Stimulated activated CD4-positive, alpha-beta T cell treated with anti-CD3 and anti-CD28 coated beads, Interleukin-4, amount 100 ng/mL, for 4 hours (primary cell): ENCODE measurements at regions not wholly inside any gene's neighbourhood (a gene's known extent, or its start where the extent isn't known, plus 50 kb on each side); places are given as distances from the start of the nearest gene placed in this dataset.

Experiments
- DNase-seq, 2 experiments: peaks; one replicate each; pipeline ENCODE4 v3.0.0-alpha.2; 2020

DNA sequence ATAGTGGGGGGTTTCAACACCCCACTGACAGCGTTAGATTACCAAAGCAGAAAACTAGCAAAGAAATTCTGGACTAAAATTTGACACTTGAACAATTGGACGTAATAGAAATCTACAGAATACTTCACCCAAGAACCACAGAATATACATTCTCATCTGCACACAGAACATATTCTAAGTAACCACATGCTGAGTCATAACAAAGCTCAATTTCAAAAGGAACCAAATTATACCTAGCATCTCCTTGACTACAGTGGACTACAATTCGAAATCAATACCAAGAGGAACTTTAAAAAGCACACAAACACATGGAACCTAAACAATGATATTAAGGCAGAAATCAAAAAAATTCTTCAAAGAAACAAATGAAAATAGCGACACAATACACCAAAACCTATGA is 871.6 kb upstream of the MDGA2 start:
- no peak for DNase-seq

- no peak for DNase-seq
Observed at GRCh38 chr14:48537600-48537999, 862.2 kb upstream of the MDGA2 start.

GRCh38 chr14:48536318-48536717 is 860.9 kb upstream of the MDGA2 start:
- no peak for DNase-seq

- no peak for DNase-seq
Observed at GRCh38 chr14:48527832-48528231, 852.4 kb upstream of the MDGA2 start.

DNA sequence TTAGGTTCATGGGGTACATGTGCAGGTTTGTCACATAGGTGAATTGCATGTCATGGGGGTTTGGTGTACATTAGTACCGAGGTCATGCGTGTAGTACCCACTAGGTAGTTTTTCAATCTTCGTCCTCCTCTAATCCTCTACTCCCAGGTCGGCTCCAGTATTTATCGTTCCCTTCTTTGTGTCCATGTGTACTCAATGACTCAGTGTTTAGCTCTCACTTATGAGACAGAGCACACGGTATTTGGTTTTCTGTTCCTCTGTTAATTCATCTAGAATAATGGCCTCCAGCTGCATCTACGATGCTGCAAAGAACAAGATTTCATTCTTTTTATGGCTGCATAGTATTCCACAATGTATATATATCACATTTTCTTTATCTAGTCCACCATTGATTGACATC is 850.9 kb upstream of the MDGA2 start:
- no peak for DNase-seq

- no peak for DNase-seq
Observed at GRCh38 chr14:48504921-48505320, 829.5 kb upstream of the MDGA2 start.

- DNase-seq: no peak
Observed at GRCh38 chr14:48490756-48491155, 815.4 kb upstream of the MDGA2 start.

GRCh38 chr14:48473944-48474343 is 798.5 kb upstream of the MDGA2 start:
- no peak for DNase-seq

GRCh38 chr14:48456051-48456450 is 780.6 kb upstream of the MDGA2 start:
- DNase-seq: no peak

GRCh38 chr14:48454887-48455286 is 779.5 kb upstream of the MDGA2 start:
- DNase-seq: no peak

DNA sequence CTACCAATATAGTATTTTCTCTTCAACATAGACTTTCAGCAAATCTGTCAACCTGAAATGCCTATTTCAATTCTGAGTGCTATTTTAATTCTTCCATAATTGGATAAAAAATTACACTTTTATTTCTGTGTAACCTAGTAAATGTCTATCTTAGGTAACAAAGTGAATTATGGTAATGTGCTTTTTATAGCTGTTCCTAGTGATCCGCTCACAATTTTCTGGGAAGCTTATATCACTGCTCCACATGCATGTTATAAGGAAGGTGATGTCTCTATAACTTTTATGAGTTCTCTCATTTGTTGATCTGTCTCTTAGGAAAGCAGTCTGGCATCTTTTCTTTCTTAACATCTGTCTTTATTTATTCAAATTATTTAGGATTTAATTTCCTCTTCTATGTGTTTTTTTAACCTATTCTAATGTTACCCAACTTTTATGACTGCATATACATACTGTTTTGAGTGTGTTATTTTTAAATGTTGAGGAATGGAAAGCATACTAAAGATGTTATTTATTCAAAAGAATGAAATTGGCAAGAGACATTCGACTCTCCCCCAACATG is 777.1 kb upstream of the MDGA2 start:
- DNase-seq: no peak

- no peak for DNase-seq
Observed at GRCh38 chr14:48435221-48435620, 759.8 kb upstream of the MDGA2 start.

DNA sequence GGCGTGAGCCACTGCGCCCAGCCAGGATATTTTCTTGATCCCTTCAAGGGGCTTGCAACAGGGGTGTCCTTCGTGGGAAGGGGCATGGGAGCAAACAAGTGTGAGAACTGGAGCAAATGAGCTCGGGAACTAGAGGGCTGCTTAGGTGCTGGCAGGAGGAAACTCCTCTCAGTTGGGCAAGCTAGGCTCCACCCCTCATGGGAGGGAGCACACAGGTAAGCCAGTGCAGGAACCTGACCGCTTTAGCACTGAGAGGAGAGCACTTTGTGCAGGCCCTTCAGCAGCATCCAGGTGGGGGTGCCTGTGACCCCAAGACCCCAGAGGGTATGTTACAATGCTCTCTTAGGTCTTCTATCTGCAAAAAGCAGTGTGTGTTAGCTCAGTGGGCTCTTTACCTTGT is 755.4 kb upstream of the MDGA2 start:
- DNase-seq: no peak

GRCh38 chr14:48429512-48429911 is 754.1 kb upstream of the MDGA2 start:
- no peak for DNase-seq

- no peak for DNase-seq
Observed at GRCh38 chr14:48417715-48418500, 742.5 kb upstream of the MDGA2 start.

- no peak for DNase-seq
Observed at GRCh38 chr14:48401321-48401720, 725.9 kb upstream of the MDGA2 start.

DNA sequence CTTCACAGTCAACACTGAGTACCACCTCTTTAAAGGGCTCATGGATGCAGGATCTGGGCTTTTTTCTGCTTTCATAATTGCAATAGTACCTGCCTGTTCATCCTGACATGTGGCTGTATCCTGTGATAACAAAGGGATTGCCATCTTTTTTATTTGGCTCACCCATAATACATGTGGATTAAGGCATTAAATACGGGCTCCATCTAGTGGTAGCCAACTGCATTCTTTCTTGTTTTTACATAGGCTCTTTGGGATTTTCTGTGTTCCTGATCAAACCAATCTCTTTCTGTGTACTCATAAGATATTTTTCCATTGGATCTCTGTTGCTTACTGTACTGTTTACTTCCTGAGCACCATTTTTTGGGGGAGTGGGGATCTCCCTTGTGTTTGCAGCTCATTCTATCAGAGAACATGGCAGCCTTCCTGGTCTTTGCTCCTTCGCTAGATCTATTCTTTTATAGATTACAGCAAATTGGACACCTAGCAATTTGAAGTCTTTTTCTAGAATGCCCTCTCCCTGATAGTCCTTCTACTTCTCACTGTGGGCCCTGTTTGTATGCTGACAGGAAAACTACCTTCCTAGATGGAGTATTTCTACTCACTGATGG is 723.4 kb upstream of the MDGA2 start:
- DNase-seq: no peak

DNA sequence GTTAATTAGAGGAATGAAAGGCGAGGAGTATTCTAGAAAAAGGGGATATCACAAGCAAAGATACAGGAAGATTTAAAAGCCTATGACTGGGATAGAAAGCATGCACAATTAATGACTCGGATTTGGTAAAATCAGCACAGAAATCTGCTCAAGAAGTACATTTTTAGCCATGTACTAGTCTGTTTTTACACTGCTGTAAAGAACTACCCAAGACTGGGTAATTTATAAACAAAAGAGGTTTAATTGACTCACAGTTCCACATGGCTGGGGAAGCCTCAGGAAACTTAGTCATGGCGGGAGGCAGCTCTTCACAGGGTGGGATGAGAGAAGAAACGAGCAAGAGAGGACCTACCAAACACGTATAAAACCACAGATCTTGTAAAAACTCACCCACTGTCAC is 716.3 kb upstream of the MDGA2 start:
- no peak for DNase-seq

GRCh38 chr14:48390346-48390745 is 714.9 kb upstream of the MDGA2 start:
- DNase-seq: no peak

DNA sequence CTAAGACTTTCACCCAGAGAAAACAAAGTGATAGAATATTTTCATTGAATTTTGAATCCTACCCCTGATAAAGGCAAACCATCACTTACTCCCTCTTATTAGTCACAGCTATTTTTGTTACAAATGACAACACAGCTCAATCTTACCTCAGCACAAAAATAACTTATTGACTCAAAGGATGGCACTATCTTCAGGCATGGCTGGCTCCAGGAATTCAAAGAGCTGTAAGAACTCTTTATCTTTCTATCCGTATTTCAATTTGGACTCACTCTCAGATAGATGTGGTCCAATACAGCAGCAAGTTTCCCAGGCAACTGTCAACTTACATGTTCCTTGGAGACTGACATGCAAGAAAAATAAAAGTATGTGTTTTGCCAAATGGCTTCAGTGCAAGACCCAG is 709.4 kb upstream of the MDGA2 start:
- no peak for DNase-seq

DNA sequence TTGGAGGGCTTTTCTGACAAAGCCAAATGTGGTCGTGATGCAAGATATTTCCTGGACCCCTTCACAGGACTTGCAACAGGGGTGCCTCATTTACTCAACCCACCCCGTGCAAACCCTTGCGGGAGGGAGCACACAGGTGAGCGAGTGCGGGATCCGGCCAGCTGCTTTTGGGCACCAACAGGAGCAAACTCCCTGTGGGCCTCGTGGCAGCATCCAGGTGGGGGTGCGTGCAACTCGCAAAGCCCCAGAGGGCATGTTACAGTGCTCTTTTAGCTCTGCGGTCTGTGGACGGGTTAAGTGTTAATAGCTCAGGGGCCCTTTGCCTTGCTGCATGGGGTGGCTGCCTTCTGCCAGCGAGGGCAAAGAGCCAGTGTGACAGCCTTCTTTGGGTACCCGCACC is 707.6 kb upstream of the MDGA2 start:
- no peak for DNase-seq

DNA sequence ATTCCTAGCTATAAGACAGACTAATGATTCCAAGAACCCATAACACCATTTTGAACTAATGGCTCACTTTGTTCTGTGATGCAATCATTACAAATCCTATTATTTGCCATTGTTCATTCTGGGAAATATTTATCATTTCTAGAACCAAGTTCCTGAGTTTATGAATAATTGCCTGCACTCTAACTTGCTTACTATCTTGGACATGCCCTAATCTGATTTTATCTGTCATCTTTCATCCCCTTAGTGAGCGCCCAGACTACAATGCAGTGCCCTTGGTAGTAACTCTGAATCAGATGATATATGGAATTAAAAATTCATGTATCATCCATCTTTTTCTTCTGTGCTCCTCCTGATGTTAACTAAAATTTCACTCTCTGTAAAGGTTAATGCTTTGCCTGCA is 703.1 kb upstream of the MDGA2 start:
- no peak for DNase-seq

GRCh38 chr14:48373981-48374380 is 698.6 kb upstream of the MDGA2 start:
- no peak for DNase-seq

DNA sequence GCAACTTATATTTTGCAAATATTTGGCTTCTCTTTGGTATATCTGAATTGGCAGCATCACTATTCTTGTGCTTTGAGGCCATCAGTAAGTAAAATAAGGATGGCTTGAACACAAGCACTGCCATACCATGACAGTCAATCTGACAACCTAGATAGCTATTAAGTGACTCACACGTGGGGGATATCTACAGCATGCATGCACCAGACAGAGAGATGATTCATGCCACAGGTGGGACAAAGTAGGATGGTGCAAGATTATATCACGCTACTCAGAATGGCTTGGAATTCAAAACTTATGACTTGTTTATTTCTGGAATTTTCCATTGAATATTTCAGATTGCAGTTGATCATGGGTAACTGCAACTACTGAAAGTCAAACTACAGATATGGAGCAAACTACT is 675.6 kb upstream of the MDGA2 start:
- no peak for DNase-seq

DNA sequence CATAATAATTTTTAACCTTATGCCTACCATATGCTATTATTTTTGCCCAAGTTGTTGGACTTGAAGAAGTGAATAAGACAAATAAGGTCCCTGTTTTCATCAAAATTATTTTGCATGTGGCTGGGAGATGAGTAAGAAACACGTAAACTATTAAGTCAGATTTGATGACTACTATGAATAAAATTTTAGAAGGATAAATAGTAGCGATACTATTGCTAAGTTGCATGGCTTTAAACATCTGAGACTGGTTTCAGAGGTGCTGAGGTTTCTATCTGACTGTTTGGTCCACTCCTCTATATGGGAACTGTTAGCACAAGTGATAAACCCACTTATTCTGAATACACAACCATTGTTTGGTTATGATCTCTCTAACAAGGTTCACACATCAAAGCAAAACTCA is 674.3 kb upstream of the MDGA2 start:
- DNase-seq: no peak
